WTC11 (cell line): ENCODE measurements at regions not wholly inside any gene's neighbourhood (a gene's known extent, or its start where the extent isn't known, plus 50 kb on each side); places are given as distances from the start of the nearest gene placed in this dataset.

Source experiments
- ATF1 ChIP-seq: sonication (generic); formaldehyde crosslinking; IDR thresholded peaks from 2 replicates; pipeline ENCODE4 v1.8.1; 2023; ENCODE audit warnings: mild to moderate bottlenecking, moderate library complexity, missing genetic modification reagents
- CTCF ChIP-seq: fragments of 200-600 bp; IDR thresholded peaks from 2 replicates; pipeline ENCODE4 v1.8.0; 2022; ENCODE audit warnings: antibody characterized with exemption
- FOXJ3 ChIP-seq: sonication (generic); formaldehyde crosslinking; IDR thresholded peaks from 2 replicates; pipeline ENCODE4 v1.9.0; 2021; ENCODE audit warnings: missing genetic modification reagents, mild to moderate bottlenecking, borderline replicate concordance
- NFYB ChIP-seq: sonication (generic); formaldehyde crosslinking; conservative IDR thresholded peaks from 2 replicates; pipeline ENCODE4 v1.8.0; 2022; ENCODE audit warnings: low read depth, missing genetic modification reagents
- NR1H2 ChIP-seq: sonication (generic); formaldehyde crosslinking; IDR thresholded peaks from 2 replicates; pipeline ENCODE4 v1.9.0; 2021; ENCODE audit warnings: mild to moderate bottlenecking, moderate library complexity, missing genetic modification reagents
- PRDM15 ChIP-seq: sonication (generic); formaldehyde crosslinking; IDR thresholded peaks from 2 replicates; pipeline ENCODE4 v1.8.0; 2022; ENCODE audit warnings: missing genetic modification reagents
- SMAD4 ChIP-seq: sonication (generic); formaldehyde crosslinking; IDR thresholded peaks from 2 replicates; pipeline ENCODE4 v1.8.0; 2022; ENCODE audit warnings: mild to moderate bottlenecking, missing genetic modification reagents
- USF1 ChIP-seq: sonication (generic); formaldehyde crosslinking; IDR thresholded peaks from 2 replicates; pipeline ENCODE4 v1.8.0; 2022; ENCODE audit warnings: mild to moderate bottlenecking, missing genetic modification reagents
- ZNF138 ChIP-seq: sonication (generic); formaldehyde crosslinking; conservative IDR thresholded peaks from 2 replicates; pipeline ENCODE4 v1.8.1; 2022; ENCODE audit warnings: mild to moderate bottlenecking, moderate library complexity, missing genetic modification reagents
- ZNF232 ChIP-seq: sonication (generic); formaldehyde crosslinking; IDR thresholded peaks from 2 replicates; pipeline ENCODE4 v1.8.0; 2022; ENCODE audit warnings: mild to moderate bottlenecking, missing genetic modification reagents
- TF ChIP-seq, protein P1 (sequence below): sonication (generic); formaldehyde crosslinking; IDR thresholded peaks from 2 replicates; pipeline ENCODE4 v1.8.1; 2023; ENCODE audit warnings: mild to moderate bottlenecking, missing genetic modification reagents, moderate library complexity
- TF ChIP-seq, protein P2 (sequence below): sonication (generic); formaldehyde crosslinking; IDR thresholded peaks from 2 replicates; pipeline ENCODE4 v1.8.0; 2023; ENCODE audit warnings: mild to moderate bottlenecking, missing genetic modification reagents

- TF ChIP-seq, protein P1, sequence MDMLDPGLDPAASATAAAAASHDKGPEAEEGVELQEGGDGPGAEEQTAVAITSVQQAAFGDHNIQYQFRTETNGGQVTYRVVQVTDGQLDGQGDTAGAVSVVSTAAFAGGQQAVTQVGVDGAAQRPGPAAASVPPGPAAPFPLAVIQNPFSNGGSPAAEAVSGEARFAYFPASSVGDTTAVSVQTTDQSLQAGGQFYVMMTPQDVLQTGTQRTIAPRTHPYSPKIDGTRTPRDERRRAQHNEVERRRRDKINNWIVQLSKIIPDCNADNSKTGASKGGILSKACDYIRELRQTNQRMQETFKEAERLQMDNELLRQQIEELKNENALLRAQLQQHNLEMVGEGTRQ (CRISPR knock-in tag), result no peak
- TF ChIP-seq USF1 (CRISPR knock-in tag) (no peak), ATF1 (no peak), PRDM15 (CRISPR knock-in tag) (no peak), NFYB (CRISPR knock-in tag) (no peak), CTCF (no peak), SMAD4 (CRISPR knock-in tag) (no peak), ZNF138 (CRISPR knock-in tag) (no peak), ZNF232 (CRISPR knock-in tag) (no peak), FOXJ3 (no peak), NR1H2 (CRISPR knock-in tag) (no peak)
- TF ChIP-seq, protein P2, sequence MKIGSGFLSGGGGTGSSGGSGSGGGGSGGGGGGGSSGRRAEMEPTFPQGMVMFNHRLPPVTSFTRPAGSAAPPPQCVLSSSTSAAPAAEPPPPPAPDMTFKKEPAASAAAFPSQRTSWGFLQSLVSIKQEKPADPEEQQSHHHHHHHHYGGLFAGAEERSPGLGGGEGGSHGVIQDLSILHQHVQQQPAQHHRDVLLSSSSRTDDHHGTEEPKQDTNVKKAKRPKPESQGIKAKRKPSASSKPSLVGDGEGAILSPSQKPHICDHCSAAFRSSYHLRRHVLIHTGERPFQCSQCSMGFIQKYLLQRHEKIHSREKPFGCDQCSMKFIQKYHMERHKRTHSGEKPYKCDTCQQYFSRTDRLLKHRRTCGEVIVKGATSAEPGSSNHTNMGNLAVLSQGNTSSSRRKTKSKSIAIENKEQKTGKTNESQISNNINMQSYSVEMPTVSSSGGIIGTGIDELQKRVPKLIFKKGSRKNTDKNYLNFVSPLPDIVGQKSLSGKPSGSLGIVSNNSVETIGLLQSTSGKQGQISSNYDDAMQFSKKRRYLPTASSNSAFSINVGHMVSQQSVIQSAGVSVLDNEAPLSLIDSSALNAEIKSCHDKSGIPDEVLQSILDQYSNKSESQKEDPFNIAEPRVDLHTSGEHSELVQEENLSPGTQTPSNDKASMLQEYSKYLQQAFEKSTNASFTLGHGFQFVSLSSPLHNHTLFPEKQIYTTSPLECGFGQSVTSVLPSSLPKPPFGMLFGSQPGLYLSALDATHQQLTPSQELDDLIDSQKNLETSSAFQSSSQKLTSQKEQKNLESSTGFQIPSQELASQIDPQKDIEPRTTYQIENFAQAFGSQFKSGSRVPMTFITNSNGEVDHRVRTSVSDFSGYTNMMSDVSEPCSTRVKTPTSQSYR, result no peak
Measured at GRCh38 chr6:123712831-123713230, 76.1 kb upstream of the TRDN start.
